Mesodermal cell (in vitro differentiated cells): ENCODE measurements at regions not wholly inside any gene's neighbourhood (a gene's known extent, or its start where the extent isn't known, plus 50 kb on each side); places are given as distances from the start of the nearest gene placed in this dataset.

Experiments used
- H3K27ac ChIP-seq: 2 replicates; pipeline ENCODE4 v1.7.0; 2013; ENCODE audit warnings: mild to moderate bottlenecking, low read depth, low read length, moderate library complexity; ENCODE audit not compliant: severe bottlenecking
- H3K36me3 ChIP-seq: 2 replicates; pipeline ENCODE4 v1.7.1; 2013; ENCODE audit warnings: mild to moderate bottlenecking, low read length, moderate library complexity; ENCODE audit not compliant: control insufficient read depth, insufficient read depth
- H3K4me1 ChIP-seq: one replicate; pipeline ENCODE4 v1.7.1; 2013; ENCODE audit warnings: mild to moderate bottlenecking, low read length; ENCODE audit not compliant: insufficient read depth, control insufficient read depth, poor library complexity, severe bottlenecking
- H3K4me3 ChIP-seq: 2 replicates; pipeline ENCODE4 v1.7.0; 2013; ENCODE audit warnings: low read length, control low read depth, mild to moderate bottlenecking; ENCODE audit not compliant: insufficient read depth, poor library complexity, severe bottlenecking; ENCODE audit errors: extremely low read depth
- H3K9me3 ChIP-seq: 2 replicates; pipeline ENCODE4 v1.7.1; 2013; ENCODE audit warnings: mild to moderate bottlenecking, low read length, moderate library complexity; ENCODE audit not compliant: control insufficient read depth
- WGBS, 2 experiments: methylation state at CpG; one replicate each; pipeline ENCODE4 v1.1.5; 2013; ENCODE audit warnings: missing lambda C conversion rate in 2 of 2; ENCODE audit not compliant: insufficient coverage in 2 of 2; 5-methylcytosine and 5-hydroxymethylcytosine counted together

DNA sequence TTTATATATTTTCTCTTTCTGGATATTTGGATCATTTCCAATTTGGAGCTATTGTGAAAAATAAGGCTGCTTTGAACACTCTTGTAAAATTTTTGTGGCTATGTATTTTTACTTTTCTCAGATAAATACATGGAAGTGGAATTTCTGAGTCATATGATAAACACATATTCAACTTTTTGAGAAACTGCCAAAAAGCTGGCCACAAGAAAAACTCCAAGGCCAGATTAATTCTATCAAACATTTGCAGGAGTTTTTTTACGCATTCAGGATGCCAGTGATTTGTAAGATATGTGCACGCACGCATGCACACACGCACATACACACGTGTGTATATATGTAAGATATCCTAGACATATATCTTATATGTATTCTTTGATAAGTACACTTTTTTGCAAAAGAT, 477.5 kb upstream of the SPHKAP start:
- no peaks in the 10 kb centered on the region for H3K36me3 ChIP-seq
- H3K9me3 ChIP-seq = no peaks in the 10 kb centered on the region
- H3K27ac ChIP-seq = no peak overlapping the region
- no peaks in the 10 kb centered on the region for H3K4me1 ChIP-seq
- no peak overlapping the region for H3K4me3 ChIP-seq
- WGBS, 2 experiments = 100% methylated on average over 1 of the region's 5 CpGs; no CpG with 5 or more reads in 1 of the 2 experiments

DNA sequence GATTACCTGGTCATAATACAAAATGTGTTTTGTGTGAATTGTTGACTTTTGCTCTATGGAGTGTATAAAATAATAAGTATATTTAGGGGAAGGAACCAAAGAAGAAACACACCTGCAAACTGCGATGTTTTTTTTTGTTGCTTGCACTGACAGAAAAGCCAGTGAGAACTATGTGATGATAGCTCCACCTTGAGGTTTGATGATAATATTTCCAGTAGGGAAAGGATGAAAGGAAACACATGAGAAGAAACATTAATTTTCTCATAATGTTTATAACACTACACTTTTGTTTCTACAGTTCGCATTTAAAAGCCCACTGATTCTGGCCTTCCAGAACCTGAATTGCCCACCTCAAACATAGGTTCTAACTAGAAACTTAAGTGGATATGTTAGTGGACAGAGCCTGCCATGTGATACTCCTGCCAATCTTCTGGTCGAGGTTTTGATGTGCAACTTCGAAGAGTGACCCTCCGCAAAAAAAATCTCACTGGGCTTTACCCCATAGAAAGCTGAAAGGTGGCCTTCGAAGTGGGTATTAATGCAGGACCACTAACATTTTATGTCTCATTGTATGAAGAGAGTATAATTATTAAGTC, 476.4 kb upstream of the SPHKAP start:
- no peak overlapping the region for H3K27ac ChIP-seq
- H3K36me3 ChIP-seq = no peaks in the 10 kb centered on the region
- no peaks in the 10 kb centered on the region for H3K9me3 ChIP-seq
- H3K4me3 ChIP-seq = no peak overlapping the region
- H3K4me1 ChIP-seq = no peaks in the 10 kb centered on the region
- WGBS, 2 experiments = 81 to 87% methylated on average over 4 of the region's 6 CpGs

DNA sequence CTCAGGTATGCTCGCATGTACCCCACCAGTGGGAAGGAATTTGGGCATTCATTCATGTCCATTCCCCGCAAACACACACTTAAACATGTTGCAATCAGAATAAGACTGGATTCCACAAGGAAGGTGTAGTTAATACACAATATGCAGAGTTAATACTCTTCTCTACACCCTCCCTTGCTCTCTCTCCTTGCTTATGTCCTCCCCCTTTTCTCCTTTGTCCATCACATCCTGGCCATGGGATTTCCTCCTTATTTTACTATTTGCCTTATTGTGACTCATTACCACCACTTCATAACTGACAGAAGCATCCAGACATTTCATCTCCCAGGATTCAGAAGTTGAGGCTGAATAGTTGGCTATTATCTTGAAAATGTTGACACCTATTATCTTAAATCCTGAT, 473.8 kb upstream of the SPHKAP start:
- no peak overlapping the region for H3K4me3 ChIP-seq
- H3K36me3 ChIP-seq = no peaks in the 10 kb centered on the region
- no peak overlapping the region for H3K27ac ChIP-seq
- 100% methylated on average over 1 of the region's 2 CpGs for WGBS, 2 experiments
- H3K9me3 ChIP-seq = no peaks in the 10 kb centered on the region
- H3K4me1 ChIP-seq = no peaks in the 10 kb centered on the region

DNA sequence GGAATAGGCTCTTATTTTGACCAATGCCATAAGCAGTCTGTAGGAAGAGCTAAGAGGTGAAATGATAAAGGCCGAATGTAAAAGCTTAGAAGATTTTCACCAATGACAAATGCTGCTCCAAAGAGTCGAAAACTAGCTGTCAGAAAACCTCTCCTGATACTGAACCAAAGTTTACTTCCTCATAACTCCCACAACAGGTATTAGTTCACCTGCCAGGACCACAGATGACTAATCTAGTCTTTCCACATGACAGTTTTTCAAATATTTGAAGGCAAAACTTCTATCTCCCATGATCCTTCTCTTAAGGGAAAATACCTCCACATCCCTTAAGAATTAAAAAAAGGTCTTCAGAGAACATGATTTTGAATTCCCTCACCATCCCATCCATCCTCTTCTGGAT, 473.2 kb upstream of the SPHKAP start:
- 73 to 92% methylated on average over 1 to 2 of the region's 2 CpGs for WGBS, 2 experiments
- Histone ChIP-seq H3K9me3 (no peaks in the 10 kb centered on the region), H3K4me3 (no peak overlapping the region), H3K36me3 (no peaks in the 10 kb centered on the region), H3K27ac (no peak overlapping the region), H3K4me1 (no peaks in the 10 kb centered on the region)

DNA sequence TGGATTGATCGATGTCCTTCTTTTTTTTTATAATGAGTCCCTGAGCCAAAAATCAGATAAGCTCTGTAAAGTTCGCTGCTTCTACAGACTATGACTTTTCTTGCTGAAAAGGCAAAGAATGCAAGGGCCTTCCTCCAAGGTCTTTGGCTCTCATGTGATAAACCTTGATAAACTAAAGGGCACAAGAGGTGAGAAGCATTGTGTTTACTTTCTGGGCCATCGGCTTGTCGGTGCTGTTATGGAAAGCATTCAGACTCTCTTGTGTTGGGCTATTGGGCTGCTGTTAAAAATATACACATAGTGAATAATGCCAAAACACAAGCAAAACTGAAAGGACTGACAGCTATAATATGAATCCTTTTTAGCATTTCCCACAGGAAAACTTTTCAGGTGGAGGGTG, 472.4 kb upstream of the SPHKAP start:
- Histone ChIP-seq H3K4me3 (no peak overlapping the region), H3K4me1 (no peaks in the 10 kb centered on the region), H3K36me3 (no peaks in the 10 kb centered on the region), H3K9me3 (no peaks in the 10 kb centered on the region), H3K27ac (no peak overlapping the region)
- WGBS, 2 experiments = 88 to 100% methylated on average over 2 of the region's 4 CpGs

DNA sequence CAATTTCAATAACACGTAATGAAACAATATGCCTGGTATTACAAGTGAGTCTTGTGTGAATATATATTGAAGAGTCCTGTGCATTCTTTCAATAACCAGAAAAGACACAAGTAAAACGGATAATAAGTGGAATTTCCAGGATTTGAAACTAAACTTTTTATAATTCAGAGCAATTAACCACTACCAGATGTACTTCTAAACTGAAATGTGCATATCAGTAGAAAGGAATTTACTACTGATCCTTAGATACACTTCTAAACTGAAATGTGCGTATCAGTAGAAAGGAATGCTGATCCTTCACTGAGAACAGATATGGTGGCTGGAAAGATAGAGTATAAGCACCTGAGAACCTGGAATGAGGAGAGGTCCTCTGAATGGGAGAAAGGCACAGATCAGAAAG, 470.9 kb upstream of the SPHKAP start:
- Histone ChIP-seq H3K36me3 (no peaks in the 10 kb centered on the region), H3K4me3 (no peak overlapping the region), H3K27ac (no peak overlapping the region), H3K4me1 (no peaks in the 10 kb centered on the region), H3K9me3 (no peaks in the 10 kb centered on the region)
- WGBS, 2 experiments = 100% methylated on average over 1 of the region's 3 CpGs; no CpG with 5 or more reads in 1 of the 2 experiments

DNA sequence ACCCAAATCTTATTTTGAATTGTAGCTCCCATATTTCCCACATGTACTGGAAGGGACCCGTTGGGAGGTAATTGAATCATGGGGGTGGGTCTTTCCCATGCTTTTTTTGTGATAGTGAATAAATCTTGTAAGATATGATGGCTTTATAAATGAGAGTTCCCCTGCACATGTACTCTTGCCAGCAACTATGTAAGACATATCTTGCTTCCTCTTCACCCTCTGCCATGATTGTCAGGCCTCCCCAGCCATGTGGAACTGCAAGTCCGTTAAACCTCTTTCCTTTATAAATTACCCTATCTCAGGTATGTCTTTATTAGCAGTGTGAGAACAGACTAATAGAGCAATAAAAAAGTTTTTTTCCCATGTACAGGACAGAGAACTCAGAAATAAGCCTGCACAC, 468.4 kb upstream of the SPHKAP start:
- WGBS, 2 experiments = no CpG with 5 or more reads among the region's 2 CpGs
- Histone ChIP-seq H3K4me3 (no peak overlapping the region), H3K9me3 (no peaks in the 10 kb centered on the region), H3K36me3 (no peaks in the 10 kb centered on the region), H3K4me1 (no peaks in the 10 kb centered on the region), H3K27ac (no peak overlapping the region)

DNA sequence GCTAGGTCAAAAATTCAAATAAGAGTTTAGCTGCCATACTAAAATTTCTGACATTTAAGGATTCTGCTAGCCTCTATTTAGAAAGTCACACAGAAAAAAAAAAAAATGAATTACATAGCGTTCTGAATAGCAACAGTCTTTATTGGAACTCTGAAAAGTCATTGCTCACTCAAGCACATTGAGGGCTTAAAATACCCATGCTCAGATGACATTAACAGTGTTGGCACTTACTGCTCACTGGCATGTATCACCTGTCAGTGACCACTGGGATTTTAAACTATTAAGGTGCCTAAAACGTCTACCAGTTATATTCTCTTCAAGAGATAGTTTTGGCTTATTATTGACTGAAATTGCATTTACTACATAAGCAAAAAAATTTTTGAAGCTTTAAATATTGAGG, 468.0 kb upstream of the SPHKAP start:
- Histone ChIP-seq H3K4me3 (no peak overlapping the region), H3K9me3 (no peaks in the 10 kb centered on the region), H3K36me3 (no peaks in the 10 kb centered on the region), H3K27ac (no peak overlapping the region), H3K4me1 (no peaks in the 10 kb centered on the region)
- 86 to 100% methylated on average over 1 of the region's 2 CpGs for WGBS, 2 experiments

DNA sequence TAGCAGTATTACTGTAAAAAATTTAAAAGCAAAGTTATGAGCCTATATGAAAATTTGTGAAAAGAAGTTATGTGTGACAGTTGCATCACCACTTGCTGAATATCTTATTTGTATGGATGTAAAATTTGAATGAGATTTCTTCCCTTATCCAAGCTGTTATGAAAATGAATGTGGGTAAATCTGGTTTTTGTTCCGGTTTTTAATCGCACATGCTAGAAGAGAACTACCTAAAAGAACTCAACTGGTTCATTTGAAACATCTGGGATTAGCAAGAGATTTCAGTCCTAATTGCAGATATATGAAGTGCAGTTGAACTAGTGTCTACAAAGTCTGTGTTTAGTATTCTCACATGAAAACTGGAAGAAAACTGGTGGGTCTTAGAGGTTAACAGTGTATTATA, 467.1 kb upstream of the SPHKAP start:
- no peak overlapping the region for H3K4me3 ChIP-seq
- H3K4me1 ChIP-seq = no peaks in the 10 kb centered on the region
- no CpG with 5 or more reads among the region's 2 CpGs for WGBS, 2 experiments
- H3K9me3 ChIP-seq = no peaks in the 10 kb centered on the region
- no peak overlapping the region for H3K27ac ChIP-seq
- H3K36me3 ChIP-seq = no peaks in the 10 kb centered on the region

DNA sequence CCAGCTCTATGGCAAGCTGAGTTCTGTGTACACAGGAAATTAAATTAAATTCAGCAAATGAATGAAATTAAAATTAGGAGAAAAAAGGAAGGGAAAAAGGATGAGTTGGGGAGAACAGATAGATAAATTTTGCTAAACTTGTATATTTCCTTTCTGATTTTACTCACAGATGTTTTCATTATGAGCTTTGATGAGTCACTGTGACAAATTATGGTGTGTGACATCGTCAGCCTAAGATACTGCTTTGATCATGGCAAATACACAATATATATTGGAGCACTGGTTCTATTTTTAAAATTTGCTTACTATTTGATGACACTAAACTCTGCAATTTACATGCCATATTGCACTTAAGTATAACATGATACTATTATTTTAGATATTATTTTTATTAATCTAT, 464.6 kb upstream of the SPHKAP start:
- whole genome bisulfite sequencing, 2 experiments = no CpG with 5 or more reads among the region's 1 CpG
- no peak overlapping the region for H3K27ac ChIP-seq

DNA sequence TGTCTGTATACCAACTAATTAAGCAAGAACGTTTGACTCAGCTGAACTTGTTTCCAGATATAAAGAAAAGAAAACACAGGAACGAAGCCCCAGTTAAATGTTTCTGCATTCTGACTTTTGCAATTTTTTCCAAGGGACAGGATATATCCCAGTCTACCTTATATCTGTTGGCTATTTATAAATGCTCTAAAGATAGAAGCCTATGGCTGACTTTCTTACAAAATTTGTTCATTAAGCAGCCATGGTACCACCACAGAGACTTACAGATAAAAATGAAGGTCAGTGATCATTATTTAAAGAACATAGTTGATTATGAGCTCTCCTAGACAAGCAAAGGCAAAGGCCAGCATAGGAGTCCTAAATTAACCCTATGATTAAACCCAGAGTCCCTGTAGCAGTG, 462.7 kb upstream of the SPHKAP start:
- no peak overlapping the region for H3K27ac ChIP-seq
- H3K4me3 ChIP-seq = no peak overlapping the region
- no peaks in the 10 kb centered on the region for H3K36me3 ChIP-seq
- 100% methylated on average over 1 of the region's 2 CpGs for WGBS, 2 experiments
- H3K9me3 ChIP-seq = no peaks in the 10 kb centered on the region
- no peaks in the 10 kb centered on the region for H3K4me1 ChIP-seq

More for the DNA sequence above, 464.6 kb upstream of the SPHKAP start:
- Histone ChIP-seq H3K4me3 (no peak overlapping the region), H3K9me3 (no peaks in the 10 kb centered on the region), H3K4me1 (no peaks in the 10 kb centered on the region), H3K36me3 (no peaks in the 10 kb centered on the region)
